ENCODE measurements at regions not wholly inside any gene's neighbourhood (a gene's known extent, or its start where the extent isn't known, plus 50 kb on each side); places are given as distances from the start of the nearest gene placed in this dataset.
"Not testable (repeated sequence)": the region's sequence is repeated elsewhere in the genome, so short reads cannot be mapped to it uniquely, and the experiment has no call there.

GRCh38 chr16:18148132-18148531 lies 188.4 kb downstream of the NPIPA8 start:
- not testable (repeated sequence) for DNase-seq (ENCODE audit: low spot score)

GRCh38 chr16:18146601-18147142 lies 189.9 kb downstream of the NPIPA8 start:
- not testable (repeated sequence) for DNase-seq (ENCODE audit: low spot score)

DNA sequence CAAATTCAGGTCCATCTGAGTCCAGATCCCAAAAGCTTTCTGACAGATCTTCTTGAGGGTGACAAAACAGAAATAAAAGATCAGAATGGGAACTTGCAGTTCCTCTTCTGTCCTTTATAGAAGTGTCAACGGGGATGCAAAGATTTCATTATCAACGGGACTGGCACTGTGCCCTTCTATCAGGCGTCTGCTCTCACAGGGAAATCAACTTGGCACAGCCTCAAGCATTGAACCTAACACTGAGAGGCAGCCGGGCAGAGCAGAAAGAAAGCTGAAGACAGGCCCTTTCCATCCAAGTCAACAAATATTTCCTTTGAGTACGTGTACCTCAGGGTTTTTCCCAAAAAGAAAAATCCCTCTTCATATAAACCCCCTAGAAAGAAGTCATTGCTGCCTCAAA lies 194.5 kb downstream of the NPIPA8 start:
- DNase-seq (ENCODE audit: low spot score) = not testable (repeated sequence)

DNA sequence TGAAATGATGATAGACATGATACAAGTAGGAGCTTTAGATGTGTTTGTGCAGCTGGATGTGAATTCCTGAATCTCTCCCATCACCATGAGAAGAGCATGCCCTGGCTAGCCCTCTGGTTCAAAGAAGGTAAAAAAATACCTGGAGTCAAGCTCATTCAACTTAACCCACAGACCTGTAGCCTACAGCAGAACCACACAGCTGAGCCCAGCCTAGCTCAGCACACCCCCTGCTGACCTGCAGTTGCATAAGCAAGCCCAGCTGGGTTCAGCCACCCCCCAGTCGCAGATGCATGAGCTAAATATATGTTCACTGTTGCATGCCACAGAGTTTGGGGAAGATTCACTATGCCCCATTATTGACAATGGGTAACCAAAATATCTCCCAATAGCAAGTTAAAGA lies 200.2 kb downstream of the NPIPA8 start:
- not testable (repeated sequence) for DNase-seq (ENCODE audit: low spot score)

DNA sequence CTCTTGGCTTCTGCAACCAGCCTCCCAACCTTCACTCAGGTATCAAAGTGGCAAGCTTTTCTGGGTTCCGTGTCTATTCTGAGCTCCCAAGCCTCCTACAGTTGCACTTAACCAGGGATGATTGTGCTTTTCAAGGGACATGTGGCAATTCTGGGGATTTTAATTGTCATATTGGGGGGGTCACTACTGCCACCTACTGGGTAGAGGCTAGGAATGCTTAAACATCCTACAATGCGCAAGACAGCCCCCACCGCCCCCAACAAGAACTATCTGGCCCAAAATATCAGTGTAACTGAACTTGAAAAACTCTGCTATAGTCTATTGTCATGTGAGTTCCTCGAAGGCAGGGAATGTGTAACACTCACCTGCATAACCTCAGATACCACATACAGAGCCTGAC lies 201.5 kb downstream of the NPIPA8 start:
- DNase-seq (ENCODE audit: low spot score) = not testable (repeated sequence)

DNA sequence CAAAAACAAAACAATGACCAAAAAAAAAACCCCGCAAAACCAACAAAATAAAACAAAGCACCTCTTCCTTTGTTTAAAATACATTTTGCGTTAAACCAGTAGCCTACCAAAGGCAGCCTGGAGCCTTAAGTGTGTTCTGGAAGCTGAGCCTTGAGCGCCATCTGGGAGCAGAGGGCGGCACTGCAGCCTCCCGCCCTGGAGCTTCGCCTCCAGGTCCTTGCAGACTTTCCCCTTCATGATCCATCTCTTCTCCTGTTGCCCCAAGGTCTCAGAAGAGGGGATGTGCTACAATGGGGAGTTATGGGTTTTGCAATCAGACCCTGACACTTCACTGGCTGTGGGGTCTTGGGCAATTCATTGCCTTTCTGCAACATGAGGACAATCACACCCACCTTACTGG lies 204.9 kb downstream of the NPIPA8 start:
- DNase-seq (ENCODE audit: low spot score) = not testable (repeated sequence)

DNA sequence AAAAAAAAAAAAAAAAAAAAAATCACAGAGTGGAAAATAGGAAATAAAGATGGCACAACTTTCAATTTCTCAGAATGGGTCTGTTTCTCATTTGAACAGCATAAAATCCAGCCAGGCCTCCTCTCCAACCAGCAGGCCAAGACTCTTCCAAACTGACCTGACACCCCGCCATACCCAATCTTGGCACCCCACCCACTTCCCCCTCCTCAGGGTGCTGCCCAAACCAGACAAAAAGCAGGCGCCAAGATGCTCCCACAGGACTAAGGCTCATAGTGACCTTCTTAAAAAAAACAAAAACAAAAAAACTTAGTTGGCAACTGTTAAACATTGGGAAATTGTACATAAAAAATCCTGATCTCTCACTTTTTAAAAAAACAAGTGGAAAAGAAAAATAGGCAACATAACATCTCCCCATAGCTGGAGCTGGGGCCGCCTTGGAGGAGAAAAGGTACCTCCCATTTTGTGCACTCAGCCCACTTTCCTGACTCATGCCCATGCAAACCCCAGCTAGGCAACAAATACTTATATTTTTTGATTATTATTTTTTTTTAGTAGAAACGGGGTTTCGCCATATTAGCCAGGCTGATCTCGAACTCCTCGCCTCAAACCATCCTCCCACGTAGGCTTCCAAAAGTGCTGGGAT lies 205.9 kb downstream of the NPIPA8 start:
- not testable (repeated sequence) for DNase-seq (ENCODE audit: low spot score)

DNA sequence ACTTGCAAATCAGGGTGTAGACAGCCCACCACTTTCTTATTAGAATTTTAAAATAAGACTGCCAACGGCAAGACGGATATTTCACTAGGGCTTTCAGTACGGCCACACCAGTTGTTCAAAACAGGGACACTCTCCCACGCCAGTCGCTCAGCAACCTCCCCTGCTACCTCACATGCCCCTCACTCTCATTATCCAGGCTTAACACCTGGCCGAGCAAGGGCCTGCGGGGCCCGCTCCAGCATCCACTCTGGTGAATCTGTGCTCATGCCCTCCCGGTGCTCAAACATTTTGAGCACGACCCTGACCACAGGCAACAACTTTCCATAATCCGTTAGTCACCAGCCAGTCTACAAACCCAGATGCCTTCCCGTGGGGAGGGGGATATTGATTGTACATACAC lies 209.5 kb downstream of the NPIPA8 start:
- not testable (repeated sequence) for DNase-seq (ENCODE audit: low spot score)

- DNase-seq (ENCODE audit: low spot score) = not testable (repeated sequence)
Measured at GRCh38 chr16:18119092-18119491, 217.4 kb downstream of the NPIPA8 start.

GRCh38 chr16:18118684-18119083 lies 217.9 kb downstream of the NPIPA8 start:
- not testable (repeated sequence) for DNase-seq (ENCODE audit: low spot score)

- DNase-seq (ENCODE audit: low spot score) = not testable (repeated sequence)
Measured at GRCh38 chr16:18118071-18118470, 218.5 kb downstream of the NPIPA8 start.

DNA sequence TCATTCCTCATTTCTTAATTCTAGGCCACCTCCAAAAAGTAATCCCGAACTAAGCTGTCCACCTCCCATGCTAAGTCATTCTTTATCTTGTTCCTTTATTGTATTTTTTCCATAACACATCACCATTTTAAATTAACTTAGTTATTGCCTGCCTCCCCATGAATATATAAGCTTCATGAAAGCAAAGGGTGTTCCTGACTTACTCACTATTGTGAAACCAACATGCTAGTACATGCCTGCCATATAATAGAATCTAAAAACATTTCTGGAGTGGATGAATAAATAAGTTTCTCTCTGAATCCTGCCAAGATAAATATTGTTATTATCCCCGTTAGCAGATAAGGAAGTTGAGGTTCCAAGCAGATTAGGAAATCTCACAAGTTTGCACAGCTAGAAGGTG lies 232.1 kb downstream of the NPIPA8 start:
- not testable (repeated sequence) for DNase-seq (ENCODE audit: low spot score)

GRCh38 chr16:18101077-18101476 lies 235.5 kb downstream of the NPIPA8 start:
- not testable (repeated sequence) for DNase-seq (ENCODE audit: low spot score)

GRCh38 chr16:18092605-18093004 lies 243.9 kb downstream of the NPIPA8 start:
- DNase-seq (ENCODE audit: low spot score) = not testable (repeated sequence)

DNA sequence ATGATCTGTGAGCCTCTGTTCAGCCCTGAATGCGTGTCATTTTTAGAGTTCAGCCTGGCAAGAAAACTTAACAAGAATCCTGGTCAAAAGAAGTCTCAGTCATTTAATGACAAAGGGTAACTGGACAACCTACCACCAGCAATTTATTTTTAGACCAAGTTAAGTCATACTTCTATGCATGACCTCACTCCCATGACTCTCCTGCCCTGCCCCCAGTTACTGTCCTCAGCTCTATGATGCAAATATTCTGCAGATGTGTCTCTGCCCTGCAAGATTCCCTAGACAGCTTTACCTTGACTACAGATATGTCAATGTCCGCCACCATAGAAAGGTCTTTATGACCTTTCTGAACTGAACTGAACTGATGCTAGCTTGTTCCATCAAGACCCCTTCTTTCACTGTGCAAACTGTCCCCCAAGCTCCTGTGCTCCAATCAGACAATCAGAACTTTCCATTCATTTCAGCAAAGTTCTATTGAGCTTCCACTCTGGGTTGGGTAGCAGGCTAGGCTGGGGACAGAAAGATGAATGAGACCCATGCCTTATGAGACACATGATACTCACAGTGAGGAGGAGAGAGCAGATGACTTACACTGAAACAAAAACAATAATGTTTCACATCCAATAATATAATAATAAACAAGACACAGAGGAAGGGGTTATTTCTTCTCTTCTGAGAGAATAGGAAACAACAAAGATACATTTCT lies 255.7 kb downstream of the NPIPA8 start:
- DNase-seq (ENCODE audit: low spot score) = not testable (repeated sequence)

- DNase-seq (ENCODE audit: low spot score) = not testable (repeated sequence)
Measured at GRCh38 chr16:18077910-18078309, 258.6 kb downstream of the NPIPA8 start.

- no peak for DNase-seq (ENCODE audit: low spot score)
Measured at GRCh38 chr16:18072161-18072560, 264.4 kb downstream of the NPIPA8 start.

DNA sequence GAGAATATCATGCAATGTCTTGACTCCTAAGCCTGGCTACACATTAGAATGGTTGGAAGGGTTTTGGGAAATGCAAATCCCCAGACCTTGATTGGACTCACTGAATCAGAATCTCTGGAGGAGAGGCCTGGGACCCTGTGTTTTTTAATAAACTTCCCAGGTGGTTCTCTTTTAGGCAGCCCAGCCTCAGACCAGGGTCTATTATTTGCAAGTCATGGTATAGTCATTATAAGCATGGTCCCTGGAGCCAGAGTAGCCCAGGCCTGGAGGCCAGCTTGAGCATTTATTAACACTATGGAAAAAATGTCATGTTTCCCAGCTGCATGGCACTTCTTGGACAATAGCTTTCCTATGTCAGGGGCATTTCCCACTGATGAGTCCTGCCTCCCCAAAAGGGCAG lies 266.9 kb downstream of the NPIPA8 start:
- DNase-seq (ENCODE audit: low spot score) = no peak

DNA sequence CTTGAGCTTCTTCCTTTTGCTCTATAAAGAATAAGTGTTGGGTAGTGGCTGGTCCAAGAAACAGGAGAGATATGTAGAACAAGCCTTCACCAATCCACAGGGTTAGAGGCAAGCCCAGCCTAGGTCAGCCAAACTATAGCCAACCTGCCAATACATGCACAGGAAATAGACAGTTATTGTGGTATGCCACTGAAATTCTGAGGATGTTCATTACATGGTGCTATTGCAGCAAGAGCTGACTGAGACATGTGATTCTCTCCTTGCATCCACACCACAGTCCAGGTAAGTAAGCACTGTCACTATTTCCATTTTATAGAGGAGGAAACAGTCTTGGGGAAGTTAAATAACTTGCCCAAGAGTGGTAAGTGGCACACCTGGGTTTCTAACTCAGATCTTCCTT lies 268.1 kb downstream of the NPIPA8 start:
- no peak for DNase-seq (ENCODE audit: low spot score)

- no peak for DNase-seq (ENCODE audit: low spot score)
Measured at GRCh38 chr16:18062713-18063112, 273.8 kb downstream of the NPIPA8 start.

DNA sequence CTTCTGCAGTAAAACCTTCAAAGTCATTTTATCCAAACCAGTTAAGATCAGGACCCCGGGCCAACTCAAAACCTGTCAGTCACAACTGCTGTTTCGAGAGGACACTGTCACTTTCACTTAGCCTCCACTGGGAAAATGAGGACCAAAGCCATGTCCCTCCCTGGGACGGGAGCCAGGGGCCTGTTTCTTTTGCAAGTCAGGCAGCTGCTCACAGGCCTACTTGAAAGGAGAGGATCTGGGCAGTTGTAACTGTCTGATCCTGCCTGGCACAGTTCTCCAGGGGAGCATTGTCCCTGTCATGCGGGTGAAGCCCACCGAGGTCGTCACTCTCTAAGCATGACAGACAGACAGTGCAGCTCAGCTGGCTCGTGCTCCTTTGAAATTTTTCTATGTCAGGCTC lies 276.2 kb downstream of the NPIPA8 start:
- DNase-seq (ENCODE audit: low spot score) = no peak

DNA sequence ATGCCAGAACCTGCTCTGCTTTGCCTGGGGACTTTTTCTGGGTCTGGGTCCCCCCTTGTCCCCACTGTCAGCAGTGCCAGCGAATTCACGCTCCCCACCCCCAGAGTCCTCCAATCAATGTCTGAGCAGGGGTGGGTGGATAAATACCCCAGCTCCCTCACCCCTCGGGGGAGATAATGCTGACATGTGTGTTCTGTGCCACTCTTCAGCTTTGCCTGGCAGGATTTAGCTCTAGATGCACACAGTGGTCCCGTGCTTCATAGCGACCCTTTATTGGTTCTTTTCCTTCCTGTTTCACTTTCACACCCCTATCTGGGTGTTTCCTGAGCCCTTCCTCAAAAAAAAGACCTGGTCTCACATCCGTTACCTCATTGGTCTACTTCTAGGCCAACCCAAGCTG lies 277.0 kb downstream of the NPIPA8 start:
- no peak for DNase-seq (ENCODE audit: low spot score)

DNA sequence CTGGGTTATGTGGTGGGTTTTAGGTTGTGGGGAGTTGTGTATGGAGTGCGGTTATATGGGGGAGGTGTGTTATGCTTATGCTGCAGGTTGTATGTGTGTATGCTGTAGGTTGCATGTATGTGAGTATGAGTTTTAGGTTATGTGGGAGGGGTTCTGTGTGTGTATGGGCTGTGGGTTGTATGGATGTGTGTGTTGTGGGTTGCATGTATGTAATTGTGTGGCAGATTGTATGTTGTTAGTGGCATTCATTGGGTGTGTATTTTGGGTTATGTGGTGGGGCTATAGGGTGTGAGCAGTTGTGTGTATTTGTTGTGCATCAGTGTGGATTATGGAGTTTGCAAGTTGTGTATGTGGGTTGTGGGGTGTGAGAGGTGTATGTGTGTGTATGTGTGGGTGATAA lies 277.4 kb downstream of the NPIPA8 start:
- no peak for DNase-seq (ENCODE audit: low spot score)

Data from putamen (tissue), 1 donor.